ENCODE measurements at regions not wholly inside any gene's neighbourhood (a gene's known extent, or its start where the extent isn't known, plus 50 kb on each side); places are given as distances from the start of the nearest gene placed in this dataset.
"Not testable (repeated sequence)": the region's sequence is repeated elsewhere in the genome, so short reads cannot be mapped to it uniquely, and the experiment has no call there.

- no peak for DNase-seq
Measured at GRCh38 chr14:46432516-46432915, 219.1 kb downstream of the RPL10L start.

DNA sequence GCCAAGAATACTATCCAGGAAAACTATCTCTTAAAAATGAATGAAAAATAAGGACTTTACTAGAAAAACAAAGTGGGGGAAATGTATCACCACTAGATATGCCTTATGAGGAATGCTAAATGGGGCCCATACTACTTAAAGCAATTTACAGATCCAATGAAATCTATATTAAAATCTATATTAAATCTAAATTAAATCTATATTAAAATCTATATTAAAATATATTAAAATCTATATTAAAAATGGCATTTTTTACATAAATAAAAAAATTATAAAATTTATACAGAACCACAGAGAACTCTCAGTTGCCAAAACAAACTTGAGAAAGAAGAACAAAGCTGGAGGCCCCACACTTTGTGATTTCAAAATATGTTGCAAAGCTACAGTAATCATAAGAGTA is 234.5 kb downstream of the RPL10L start:
- DNase-seq: no peak

GRCh38 chr14:46404865-46405811 is 246.4 kb downstream of the RPL10L start:
- no peak for DNase-seq

GRCh38 chr14:46402001-46402690 is 249.4 kb downstream of the RPL10L start:
- not testable (repeated sequence) for DNase-seq

- DNase-seq: no peak
Measured at GRCh38 chr14:46401066-46401465, 250.5 kb downstream of the RPL10L start.

GRCh38 chr14:46399049-46399448 is 252.5 kb downstream of the RPL10L start:
- DNase-seq: no peak

GRCh38 chr14:46384611-46385010 is 267.0 kb downstream of the RPL10L start:
- DNase-seq: no peak

- no peak for DNase-seq
Measured at GRCh38 chr14:46381674-46382073, 269.9 kb downstream of the RPL10L start.

GRCh38 chr14:46378248-46378647 is 273.3 kb downstream of the RPL10L start:
- DNase-seq: no peak

- no peak for DNase-seq
Measured at GRCh38 chr14:46377305-46377704, 274.3 kb downstream of the RPL10L start.

DNA sequence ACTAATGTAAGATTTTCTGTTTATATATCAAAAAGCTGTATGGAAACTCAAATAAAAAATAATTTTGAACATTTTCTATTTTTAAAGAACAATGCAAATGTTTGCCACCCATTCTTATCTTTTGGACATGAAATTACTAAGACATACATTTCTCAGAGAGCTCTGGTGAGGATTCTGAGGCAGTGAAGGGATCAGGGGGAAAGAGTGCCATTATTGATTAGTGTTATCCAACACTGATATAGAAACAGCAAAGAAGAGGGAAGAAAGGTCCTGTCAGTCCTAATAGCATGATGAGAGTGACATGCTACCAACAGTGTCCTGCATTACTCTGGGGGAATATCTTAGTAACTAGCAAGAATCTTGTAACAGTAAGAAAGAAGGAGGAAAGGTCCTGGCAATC is 282.2 kb downstream of the RPL10L start:
- no peak for DNase-seq

DNA sequence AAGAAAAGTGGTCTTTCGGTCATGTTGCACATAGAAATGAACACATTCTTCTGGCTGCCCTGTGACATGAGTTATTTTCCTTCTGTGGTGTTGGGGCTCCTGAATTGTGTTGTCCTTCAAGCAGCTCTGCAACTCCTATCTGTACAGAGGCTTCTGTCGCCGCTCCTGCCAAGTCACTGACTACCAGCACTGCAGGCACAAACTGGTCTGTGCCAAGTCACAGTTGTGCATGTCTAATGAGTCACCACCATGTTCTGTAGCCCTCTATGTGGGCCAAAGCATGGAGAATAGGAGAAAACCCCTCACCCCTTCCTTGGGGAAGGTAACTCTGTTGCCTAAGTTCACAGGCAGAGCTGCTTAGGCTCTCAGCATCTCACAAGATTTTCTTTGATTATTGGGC is 283.3 kb downstream of the RPL10L start:
- DNase-seq: no peak

DNA sequence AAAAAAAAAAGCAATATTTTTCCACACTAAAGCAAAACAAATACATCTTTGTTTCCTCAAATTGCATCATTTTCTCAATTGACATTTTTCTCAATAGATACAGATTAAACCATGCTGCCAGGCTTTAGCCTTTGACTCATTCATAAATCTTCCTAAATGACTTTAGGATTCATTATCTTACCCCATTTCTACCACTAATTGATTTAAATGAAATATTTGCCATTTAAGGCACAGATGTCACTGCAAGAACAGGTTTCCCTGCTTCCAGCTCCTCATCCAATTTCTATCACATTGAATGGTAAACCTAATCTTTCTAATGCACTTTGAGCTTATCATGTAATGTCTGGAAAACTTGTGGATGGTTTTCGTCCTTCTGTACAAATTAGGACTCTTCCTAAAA is 298.7 kb downstream of the RPL10L start:
- DNase-seq: no peak

- peak; percentile 13 for DNase-seq
Measured at GRCh38 chr14:46344327-46344937, 307.1 kb downstream of the RPL10L start.

GRCh38 chr14:46325777-46326176 is 325.8 kb downstream of the RPL10L start:
- no peak for DNase-seq

DNA sequence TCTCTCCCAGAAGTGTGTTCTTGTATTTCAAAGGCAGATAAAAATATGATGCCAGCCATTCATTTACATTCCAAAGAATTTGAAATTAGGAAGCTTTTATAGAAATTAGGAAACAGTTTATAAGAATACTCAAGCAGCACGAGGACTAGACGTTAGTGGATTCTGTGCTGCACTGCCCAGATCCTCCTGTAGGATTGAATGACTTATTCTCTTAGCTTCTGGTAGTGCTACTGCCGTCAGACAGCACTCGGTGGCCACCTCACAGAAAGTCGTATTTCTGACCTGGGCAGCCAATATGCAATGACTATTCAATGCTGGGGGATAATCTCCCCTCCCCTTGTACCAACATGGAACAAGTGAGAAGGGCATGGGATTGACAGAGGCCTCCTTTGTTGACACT is 326.4 kb downstream of the RPL10L start:
- DNase-seq: no peak

- DNase-seq: no peak
Measured at GRCh38 chr14:46323404-46323762, 328.2 kb downstream of the RPL10L start.

DNA sequence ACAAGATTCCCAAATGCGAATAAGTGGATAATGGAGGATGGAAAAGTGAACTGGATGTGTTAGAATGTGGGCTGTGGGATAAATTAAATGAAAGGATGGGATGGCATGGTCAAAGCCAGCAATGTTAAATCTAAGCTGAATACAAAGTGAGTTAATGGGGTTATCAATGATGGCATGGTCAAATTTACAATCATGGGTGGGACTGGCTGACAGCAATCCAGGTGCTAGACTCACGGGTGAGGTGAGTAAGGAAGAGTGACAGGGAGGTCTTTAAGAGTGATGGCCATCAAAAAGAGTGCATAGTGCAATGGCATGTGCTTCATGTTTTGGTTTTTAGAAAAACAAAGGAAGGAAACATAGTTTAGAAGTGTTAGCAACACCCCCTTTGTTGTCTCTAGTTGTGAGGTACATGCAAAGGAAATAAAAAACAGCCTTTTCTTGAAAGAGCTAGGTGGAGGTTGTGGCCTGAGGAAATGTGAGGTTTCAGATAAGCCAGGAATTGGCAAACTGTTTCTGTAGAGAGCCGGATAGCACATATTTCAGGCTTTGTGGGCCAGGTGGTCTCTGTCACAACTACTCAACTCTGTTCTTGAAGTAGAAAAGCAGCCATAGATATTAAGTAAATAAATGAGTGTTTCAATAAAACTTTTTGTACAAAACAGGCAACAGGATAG is 328.7 kb downstream of the RPL10L start:
- no peak for DNase-seq

GRCh38 chr14:46322076-46322475 is 329.5 kb downstream of the RPL10L start:
- no peak for DNase-seq

DNA sequence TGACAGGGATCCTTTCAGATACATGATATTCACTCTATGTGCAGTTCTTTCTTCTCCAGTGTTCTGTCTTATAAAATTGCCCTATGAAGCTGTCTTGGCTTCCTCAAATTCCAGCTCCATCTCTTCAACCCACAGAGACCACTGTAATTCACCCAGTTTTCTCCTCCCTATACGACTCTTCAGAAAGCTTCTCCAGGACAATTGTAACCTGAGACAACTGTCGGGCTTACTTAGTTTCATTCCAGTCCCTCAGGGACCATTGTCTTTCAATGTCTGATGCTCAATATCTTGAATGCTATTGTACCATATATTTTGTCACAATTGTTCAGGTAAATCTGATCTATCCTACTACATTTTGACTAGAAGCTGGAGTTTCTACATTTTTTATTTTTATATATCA is 345.3 kb downstream of the RPL10L start:
- no peak for DNase-seq

DNA sequence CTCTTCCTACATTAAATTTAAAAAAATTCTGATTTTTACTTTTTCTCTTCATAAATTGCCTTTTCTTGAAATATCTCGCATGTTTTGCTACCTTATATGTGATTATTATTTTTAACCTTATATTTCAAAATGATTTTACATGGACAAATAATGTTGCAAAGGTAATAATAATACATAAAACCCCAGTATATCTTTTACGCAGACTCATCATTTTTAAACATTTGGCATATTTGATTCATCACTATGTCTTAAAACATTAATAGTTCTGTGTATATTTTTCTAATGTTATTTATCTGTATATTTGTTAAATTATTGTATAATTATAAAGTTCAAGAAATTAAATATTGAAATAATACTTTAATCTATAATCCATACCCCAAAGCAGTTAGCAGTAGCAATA is 350.8 kb downstream of the RPL10L start:
- no peak for DNase-seq

DNA sequence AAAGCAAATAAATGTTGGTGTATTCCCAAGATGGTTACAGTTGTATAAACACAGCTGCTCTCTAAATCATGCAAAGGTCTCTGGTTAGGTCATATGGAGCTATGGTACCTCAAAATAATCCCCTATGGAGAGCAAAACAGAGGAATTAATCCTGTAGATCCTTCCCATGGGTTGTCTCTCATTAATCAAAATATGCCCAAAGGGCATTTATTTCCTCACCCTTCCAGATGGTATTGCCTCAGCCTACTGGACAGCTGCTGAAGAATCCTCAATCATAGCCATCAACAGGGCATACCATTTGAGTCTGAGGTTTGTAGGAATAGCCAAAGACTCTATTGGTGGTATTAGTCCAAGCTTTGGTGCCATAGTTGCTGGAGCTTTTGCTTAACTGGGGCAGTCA is 360.9 kb downstream of the RPL10L start:
- no peak for DNase-seq

GRCh38 chr14:46279776-46280175 is 371.8 kb downstream of the RPL10L start:
- no peak for DNase-seq

All from NCI-H748 treated with DMSO at 0.1 percent for 48 hours (cell line).